ENCODE measurements at regions not wholly inside any gene's neighbourhood (a gene's known extent, or its start where the extent isn't known, plus 50 kb on each side); places are given as distances from the start of the nearest gene placed in this dataset.

GRCh38 chr5:111932628-111933027 is 175.6 kb upstream of the NREP start (continued):
- TF ChIP-seq CTCF (conservative IDR thresholded peaks at IDR 0.05; ENCODE audit: low read depth in 2 of 2) (no peak), JUNB (IDR thresholded peaks at IDR 0.05; ENCODE audit: unreplicated experiment) (no peak), POLR2AphosphoS5 (IDR thresholded peaks at IDR 0.05; ENCODE audit: low read depth) (no peak), EZH2phosphoT487 (IDR thresholded peaks at IDR 0.05; ENCODE audit: unreplicated experiment) (no peak)

GRCh38 chr5:111932199-111932598 is 175.2 kb upstream of the NREP start:
- no peak for ATAC-seq
- no peaks in the 10 kb centered on the region for H3K27me3 Mint-ChIP-seq (ENCODE audit: insufficient read depth, low read depth, poor library complexity)
- Histone ChIP-seq H3K36me3 (ENCODE audit: insufficient read depth) (no peaks in the 10 kb centered on the region), H3K27me3 (ENCODE audit: insufficient read depth) (no peaks in the 10 kb centered on the region), H3K27ac (ENCODE audit: low read depth) (no peak overlapping the region), H3K4me2 (no peak overlapping the region), H3F3A (replicated peaks; ENCODE audit: low read depth) (no peaks in the 10 kb centered on the region), H3K9me2 (ENCODE audit: insufficient read depth) (peaks cover 10% of the 10 kb centered on the region; the same call in 1 of the 2 replicates), H3K4me3 (no peak overlapping the region), H4K20me1 (replicated peaks; ENCODE audit: insufficient read depth) (no peaks in the 10 kb centered on the region), H2AFZ (no peak overlapping the region), H3K4me1 (ENCODE audit: insufficient read depth) (no peaks in the 10 kb centered on the region), H3K79me2 (replicated peaks; ENCODE audit: insufficient read depth) (no peaks in the 10 kb centered on the region)
- H3K36me3 Mint-ChIP-seq (ENCODE audit: low read depth): no peaks in the 10 kb centered on the region
- H3K9me3 Mint-ChIP-seq: no peaks in the 10 kb centered on the region
- no peak overlapping the region for H3K27ac Mint-ChIP-seq
- DNase-seq (ENCODE audit: low spot score): no peak
- H3K4me1 Mint-ChIP-seq: peaks cover 7% of the 10 kb centered on the region
- no peak overlapping the region for H3K4me3 Mint-ChIP-seq
- no peak for TF ChIP-seq ETS1 (IDR thresholded peaks at IDR 0.05)
- no peak for TF ChIP-seq ZNF114 (CRISPR knock-in tag; IDR thresholded peaks at IDR 0.05)
- no peak for TF ChIP-seq CTCF (conservative IDR thresholded peaks at IDR 0.05; ENCODE audit: low read depth in 2 of 2)
- no peak for TF ChIP-seq CREB1 (CRISPR knock-in tag; IDR thresholded peaks at IDR 0.05; ENCODE audit: low read depth)
- no peak for TF ChIP-seq JUNB (IDR thresholded peaks at IDR 0.05; ENCODE audit: unreplicated experiment)
- no peak for TF ChIP-seq POLR2AphosphoS5 (IDR thresholded peaks at IDR 0.05; ENCODE audit: low read depth)
- TF ChIP-seq ZNF331 (CRISPR knock-in tag; IDR thresholded peaks at IDR 0.05; ENCODE audit: low read depth): no peak
- no peak for TF ChIP-seq EZH2phosphoT487 (IDR thresholded peaks at IDR 0.05; ENCODE audit: unreplicated experiment)
- no peak for TF ChIP-seq STAT1 (IDR thresholded peaks at IDR 0.05; ENCODE audit: unreplicated experiment)
- no peak for TF ChIP-seq NANOG (IDR thresholded peaks at IDR 0.05; ENCODE audit: borderline replicate concordance)
- no peak for TF ChIP-seq EZH2 (IDR thresholded peaks at IDR 0.05; ENCODE audit: low read depth, unreplicated experiment)
- no peak for TF ChIP-seq ZNF462 (CRISPR knock-in tag; IDR thresholded peaks at IDR 0.05)

All from GM23338 (cell line).